H9 (cell line): ENCODE measurements at regions not wholly inside any gene's neighbourhood (a gene's known extent, or its start where the extent isn't known, plus 50 kb on each side); places are given as distances from the start of the nearest gene placed in this dataset.

Source experiments
- DNase-seq: peaks from one replicate; pipeline ENCODE4 v3.0.0-alpha.2; 2017
- H2AFZ ChIP-seq: one replicate; pipeline ENCODE4 v1.6.1; 2013; ENCODE audit warnings: mild to moderate bottlenecking, low read length, control low read depth, moderate library complexity
- H2AK5ac ChIP-seq: 2 replicates; pipeline ENCODE4 v1.6.1; 2013; ENCODE audit warnings: low read length, control low read depth, mixed read lengths; ENCODE audit not compliant: insufficient read length
- H2BK120ac ChIP-seq: one replicate; pipeline ENCODE4 v1.6.1; 2013; ENCODE audit warnings: low read depth, mild to moderate bottlenecking, low read length, control low read depth, inconsistent platforms; ENCODE audit not compliant: poor library complexity, severe bottlenecking
- H2BK12ac ChIP-seq: 2 replicates; pipeline ENCODE4 v1.6.1; 2013; ENCODE audit warnings: low read length, control low read depth, mixed read lengths, low read depth; ENCODE audit not compliant: insufficient read length
- H2BK15ac ChIP-seq: 2 replicates; pipeline ENCODE4 v1.6.1; 2013; ENCODE audit warnings: low read depth, low read length, control low read depth
- H2BK20ac ChIP-seq: one replicate; pipeline ENCODE4 v1.6.1; 2013; ENCODE audit warnings: low read depth, mild to moderate bottlenecking, low read length, control low read depth, inconsistent platforms; ENCODE audit not compliant: poor library complexity, severe bottlenecking
- H2BK5ac ChIP-seq: 2 replicates; pipeline ENCODE4 v1.6.1; 2013; ENCODE audit warnings: low read length, control low read depth, mixed read lengths; ENCODE audit not compliant: insufficient read length
- H3K14ac ChIP-seq: 2 replicates; pipeline ENCODE4 v1.6.1; 2013; ENCODE audit warnings: low read length, control low read depth; ENCODE audit not compliant: insufficient read depth
- H3K18ac ChIP-seq: 2 replicates; pipeline ENCODE4 v1.6.1; 2013; ENCODE audit warnings: low read depth, mild to moderate bottlenecking, mixed read lengths, low read length, control low read depth; ENCODE audit not compliant: insufficient read length
- H3K23ac ChIP-seq: 2 replicates; pipeline ENCODE4 v1.6.1; 2013; ENCODE audit warnings: low read length, control low read depth, mixed read lengths, low read depth; ENCODE audit not compliant: insufficient read length
- H3K23me2 ChIP-seq: 2 replicates; pipeline ENCODE4 v1.6.1; 2013; ENCODE audit warnings: low read depth, mild to moderate bottlenecking, mixed read lengths, low read length, control low read depth; ENCODE audit not compliant: insufficient read length, poor library complexity, severe bottlenecking
- H3K27ac ChIP-seq: 2 replicates; pipeline ENCODE4 v1.5.1; 2013; ENCODE audit warnings: low read length, control low read depth, mixed read lengths, low read depth; ENCODE audit not compliant: insufficient read length
- H3K27me3 ChIP-seq: 2 replicates; pipeline ENCODE4 v1.6.1; 2013; ENCODE audit warnings: low read length, control low read depth, inconsistent platforms; ENCODE audit not compliant: insufficient read depth
- H3K4ac ChIP-seq: 2 replicates; pipeline ENCODE4 v1.6.1; 2013; ENCODE audit warnings: low read depth, mild to moderate bottlenecking, control low read depth, inconsistent platforms, low read length, moderate library complexity
- H3K4me1 ChIP-seq: 2 replicates; pipeline ENCODE4 v1.6.1; 2013; ENCODE audit warnings: low read length, control low read depth, inconsistent platforms; ENCODE audit not compliant: insufficient read depth
- H3K4me2 ChIP-seq: 2 replicates; pipeline ENCODE4 v1.6.1; 2013; ENCODE audit warnings: low read length, control low read depth, mixed read lengths; ENCODE audit not compliant: insufficient read length, insufficient read depth
- H3K56ac ChIP-seq: 2 replicates; pipeline ENCODE4 v1.6.1; 2013; ENCODE audit warnings: low read depth, mild to moderate bottlenecking, mixed read lengths, low read length, control low read depth; ENCODE audit not compliant: insufficient read length
- H3K79me1 ChIP-seq: 2 replicates; pipeline ENCODE4 v1.6.1; 2013; ENCODE audit warnings: low read depth, mild to moderate bottlenecking, moderate library complexity, low read length, control low read depth, inconsistent platforms; ENCODE audit not compliant: insufficient read depth, poor library complexity, severe bottlenecking
- H3K79me2 ChIP-seq: 2 replicates; pipeline ENCODE4 v1.6.1; 2013; ENCODE audit warnings: low read length, control low read depth, inconsistent platforms; ENCODE audit not compliant: insufficient read depth
- H3K9ac ChIP-seq: 2 replicates; pipeline ENCODE4 v1.6.1; 2013; ENCODE audit warnings: low read length, control low read depth, mixed read lengths; ENCODE audit not compliant: insufficient read length; ENCODE audit errors: extremely low read depth
- H3K9me3 ChIP-seq: one replicate; pipeline ENCODE4 v1.6.1; 2013; ENCODE audit warnings: low read depth, low read length, inconsistent platforms; ENCODE audit not compliant: control insufficient read depth
- H3T11ph ChIP-seq: one replicate; pipeline ENCODE4 v1.6.1; 2013; ENCODE audit warnings: mild to moderate bottlenecking, low read length, control low read depth, inconsistent platforms
- H4K20me1 ChIP-seq: one replicate; pipeline ENCODE4 v1.6.1; 2013; ENCODE audit not compliant: control insufficient read depth, insufficient read length, insufficient read depth
- H4K5ac ChIP-seq: 2 replicates; pipeline ENCODE4 v1.6.1; 2013; ENCODE audit warnings: low read depth, mild to moderate bottlenecking, mixed read lengths, low read length, control low read depth; ENCODE audit not compliant: insufficient read length
- H4K8ac ChIP-seq: replicated peaks from 2 replicates; pipeline ENCODE4 v1.6.1; 2013; ENCODE audit warnings: low read length, control low read depth, mixed read lengths, low read depth; ENCODE audit not compliant: insufficient read length
- H4K91ac ChIP-seq: 2 replicates; pipeline ENCODE4 v1.6.1; 2013; ENCODE audit warnings: low read depth, mild to moderate bottlenecking, moderate library complexity, mixed read lengths, low read length, control low read depth; ENCODE audit not compliant: insufficient read length
- H3K27ac Mint-ChIP-seq, 3 experiments: 2 replicates in 2 of 3; 3 replicates in 1 of 3; pipeline ENCODE4 v1.8.0; 2020 to 2021; ENCODE audit warnings: mixed read lengths in 3 of 3, mild to moderate bottlenecking in 1 of 3, moderate library complexity in 1 of 3
- H3K27me3 Mint-ChIP-seq: 2 replicates; pipeline ENCODE4 v1.8.0; 2021; ENCODE audit warnings: low read depth, mild to moderate bottlenecking, moderate library complexity, mixed read lengths
- H3K36me3 Mint-ChIP-seq, 3 experiments: 2 replicates in 2 of 3; 3 replicates in 1 of 3; pipeline ENCODE4 v1.8.0; 2020 to 2021; ENCODE audit warnings: low read depth in 3 of 3, mixed read lengths in 3 of 3; ENCODE audit not compliant: insufficient read depth in 1 of 3
- H3K4me1 Mint-ChIP-seq, 2 experiments: 2 replicates each; pipeline ENCODE4 v1.8.0; 2020; ENCODE audit warnings: mixed read lengths in 2 of 2
- H3K4me3 Mint-ChIP-seq, 2 experiments: 2 replicates in 1 of 2; 3 replicates in 1 of 2; pipeline ENCODE4 v1.8.0; 2020 to 2021; ENCODE audit warnings: mild to moderate bottlenecking in 2 of 2, mixed read lengths in 2 of 2, moderate library complexity in 1 of 2
- H3K9me3 Mint-ChIP-seq, 2 experiments: 2 replicates in 1 of 2; 3 replicates in 1 of 2; pipeline ENCODE4 v1.8.0; 2020; ENCODE audit warnings: mild to moderate bottlenecking in 2 of 2, mixed read lengths in 2 of 2, moderate library complexity in 1 of 2
- CTCF ChIP-seq: fragments of 200-600 bp; sonication (generic); conservative IDR thresholded peaks from 3 replicates; pipeline ENCODE4 v1.8.0; 2021; ENCODE audit warnings: antibody characterized with exemption, mild to moderate bottlenecking
- WGBS: extraction: QIAGEN DNeasy Blood & Tissue Kit; methylation state at CpG from one replicate; pipeline ENCODE4 v1.1.7; 2013; ENCODE audit warnings: missing lambda C conversion rate, low lambda C conversion rate, mixed read lengths; ENCODE audit not compliant: insufficient read length; ENCODE audit errors: extremely low coverage; 5-methylcytosine and 5-hydroxymethylcytosine counted together

GRCh38 chr19:31831421-31832175 is 482.4 kb upstream of the TSHZ3 start:
- Mint-ChIP-seq H3K9me3 (peaks cover 15 to 29% of the 10 kb centered on the region in 2 experiments; a peak in 4 of 5 replicates), H3K27ac (no peak overlapping the region), H3K4me3 (no peak overlapping the region), H3K27me3 (no peaks in the 10 kb centered on the region; the same call in 1 of the 2 replicates), H3K36me3 (peaks cover 0 to 12% (median 3%) of the 10 kb centered on the region in 3 experiments; a peak in 4 of 7 replicates), H3K4me1 (peaks cover 2 to 3% of the 10 kb centered on the region in 2 experiments; a peak in 1 of 4 replicates)
- Histone ChIP-seq H3K23me2 (no peaks in the 10 kb centered on the region), H2BK120ac (no peak overlapping the region), H2AFZ (no peak overlapping the region), H3K56ac (no peak overlapping the region), H3K9me3 (no peaks in the 10 kb centered on the region), H4K8ac (no peak overlapping the region), H4K20me1 (no peaks in the 10 kb centered on the region), H3K79me2 (no peaks in the 10 kb centered on the region), H3K23ac (no peak overlapping the region), H3K18ac (no peak overlapping the region), H2BK5ac (no peak overlapping the region), H4K5ac (no peak overlapping the region), H3T11ph (no peak overlapping the region), H3K79me1 (no peaks in the 10 kb centered on the region), H2BK20ac (no peak overlapping the region), H2AK5ac (no peak overlapping the region), H3K4me2 (no peak overlapping the region), H3K27me3 (no peaks in the 10 kb centered on the region), H2BK12ac (no peak overlapping the region), H4K91ac (no peak overlapping the region), H3K9ac (no peak overlapping the region), H3K14ac (no peak overlapping the region), H3K27ac (no peak overlapping the region), H3K4ac (no peak overlapping the region), H2BK15ac (no peak overlapping the region), H3K4me1 (no peaks in the 10 kb centered on the region)
- WGBS, result no CpG with 5 or more reads among the region's 8 CpGs
- DNase-seq, result no peak
- no peak for TF ChIP-seq CTCF
